WERI-Rb-1 (cell line): ENCODE measurements at regions not wholly inside any gene's neighbourhood (a gene's known extent, or its start where the extent isn't known, plus 50 kb on each side); places are given as distances from the start of the nearest gene placed in this dataset.

Experiments used
- DNase-seq: peaks from one replicate; pipeline ENCODE4 v3.0.0-alpha.2; 2020
- H3K27ac ChIP-seq: fragments of 250-450 bp; sonication (Bioruptor Pico); 2 replicates; pipeline ENCODE4 v1.5.1; 2020; ENCODE audit warnings: mild to moderate bottlenecking, moderate library complexity
- H3K27me3 ChIP-seq: fragments of 250-450 bp; sonication (Bioruptor Pico); 2 replicates; pipeline ENCODE4 v1.5.1; 2021; ENCODE audit warnings: mild to moderate bottlenecking, low read depth, moderate library complexity; ENCODE audit not compliant: insufficient read depth, severe bottlenecking
- H3K36me3 ChIP-seq: fragments of 250-450 bp; sonication (Bioruptor Pico); 2 replicates; pipeline ENCODE4 v1.5.1; 2020; ENCODE audit warnings: mild to moderate bottlenecking, moderate library complexity
- H3K4me3 ChIP-seq: 2 replicates; pipeline ENCODE4 v1.5.1; 2011; ENCODE audit warnings: low read depth, mild to moderate bottlenecking, control low read depth, low read length
- H3K9me3 ChIP-seq: fragments of 250-450 bp; sonication (Bioruptor Pico); 2 replicates; pipeline ENCODE4 v1.5.1; 2021; ENCODE audit warnings: mild to moderate bottlenecking, moderate library complexity; ENCODE audit not compliant: severe bottlenecking
- CTCF ChIP-seq: IDR thresholded peaks from 2 replicates; pipeline ENCODE4 v1.5.1; 2011; ENCODE audit warnings: low read depth, mild to moderate bottlenecking, control low read depth, inconsistent platforms, low read length

DNA sequence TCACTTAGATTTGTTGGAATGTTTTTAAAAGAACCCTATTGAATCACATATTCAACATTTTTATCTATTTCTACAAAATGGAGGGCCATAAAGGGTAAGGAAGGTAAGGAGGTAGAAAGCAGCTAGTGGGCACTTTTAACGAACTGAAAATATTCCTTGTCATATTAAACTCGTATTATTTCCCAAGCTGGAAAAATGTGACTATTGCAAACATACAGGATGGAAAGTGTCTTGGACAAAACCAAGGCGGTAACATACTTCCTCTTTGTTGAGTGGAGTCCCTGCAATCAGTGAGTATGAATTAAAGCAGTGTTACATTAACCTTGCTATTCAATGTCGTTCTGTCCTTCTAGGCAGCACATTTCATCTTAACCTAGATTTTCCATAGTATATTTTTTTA, 165.6 kb downstream of the RCN1 start:
- Histone ChIP-seq H3K4me3 (no peak overlapping the region), H3K36me3 (no peaks in the 10 kb centered on the region), H3K27me3 (no peaks in the 10 kb centered on the region), H3K9me3 (no peaks in the 10 kb centered on the region), H3K27ac (no peak overlapping the region)
- TF ChIP-seq CTCF, result no peak
- no peak for DNase-seq

GRCh38 chr11:32259641-32260081, 168.8 kb downstream of the RCN1 start:
- no peaks in the 10 kb centered on the region for H3K27me3 ChIP-seq
- H3K36me3 ChIP-seq, result no peaks in the 10 kb centered on the region
- no peak for TF ChIP-seq CTCF
- H3K9me3 ChIP-seq, result no peaks in the 10 kb centered on the region
- H3K27ac ChIP-seq, result no peak overlapping the region
- DNase-seq, result no peak
- H3K4me3 ChIP-seq, result no peak overlapping the region

- no peak for DNase-seq
- Histone ChIP-seq H3K4me3 (no peak overlapping the region), H3K36me3 (no peaks in the 10 kb centered on the region), H3K27ac (no peak overlapping the region), H3K27me3 (no peaks in the 10 kb centered on the region), H3K9me3 (no peaks in the 10 kb centered on the region)
- TF ChIP-seq CTCF, result no peak
Measured at GRCh38 chr11:32262367-32262766, 171.5 kb downstream of the RCN1 start.

GRCh38 chr11:32265911-32266310, 169.4 kb downstream of the WT1 start:
- Histone ChIP-seq H3K9me3 (peaks cover 2% of the 10 kb centered on the region), H3K27me3 (no peaks in the 10 kb centered on the region), H3K27ac (no peak overlapping the region), H3K4me3 (no peak overlapping the region), H3K36me3 (no peaks in the 10 kb centered on the region)
- no peak for TF ChIP-seq CTCF
- DNase-seq, result no peak

GRCh38 chr11:32266601-32267000, 168.7 kb downstream of the WT1 start:
- no peaks in the 10 kb centered on the region for H3K36me3 ChIP-seq
- H3K27ac ChIP-seq, result no peak overlapping the region
- no peak for DNase-seq
- no peak for TF ChIP-seq CTCF
- peaks cover 2% of the 10 kb centered on the region for H3K9me3 ChIP-seq
- no peak overlapping the region for H3K4me3 ChIP-seq
- no peaks in the 10 kb centered on the region for H3K27me3 ChIP-seq

GRCh38 chr11:32267679-32268187, 167.6 kb downstream of the WT1 start:
- H3K27me3 ChIP-seq, result no peaks in the 10 kb centered on the region
- H3K9me3 ChIP-seq, result peaks cover 2% of the 10 kb centered on the region
- TF ChIP-seq CTCF, result no peak
- no peaks in the 10 kb centered on the region for H3K36me3 ChIP-seq
- H3K4me3 ChIP-seq, result no peak overlapping the region
- no peak for DNase-seq
- no peak overlapping the region for H3K27ac ChIP-seq
